ENCODE measurements at regions not wholly inside any gene's neighbourhood (a gene's known extent, or its start where the extent isn't known, plus 50 kb on each side); places are given as distances from the start of the nearest gene placed in this dataset.

DNA sequence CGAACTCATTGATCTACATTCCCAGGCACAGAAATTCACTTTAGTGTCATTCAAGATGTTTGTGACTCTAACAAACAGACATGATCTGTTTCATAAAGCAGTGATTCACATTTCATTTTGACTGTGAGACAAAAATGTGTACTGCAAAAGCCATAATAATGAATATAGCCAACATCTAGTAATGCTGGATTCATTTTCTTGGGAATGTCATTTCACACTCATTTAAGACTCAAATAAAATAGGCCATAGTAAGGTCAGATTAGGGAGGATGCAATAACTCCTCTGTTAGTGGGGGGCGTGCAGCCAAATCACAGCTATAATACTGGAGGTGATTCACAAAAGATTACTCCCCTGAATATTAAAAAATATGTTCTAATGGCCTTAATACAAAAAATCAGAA, 566.6 kb upstream of the ZWINT start:
- no peak for DNase-seq (ENCODE audit: low read depth, low spot score)
- no peak overlapping the region for H3K4me3 ChIP-seq (ENCODE audit: low read depth, low read length)
- POLR2A ChIA-PET: no interaction called here
- CTCF ChIA-PET: no interaction called here
- no peak for TF ChIP-seq CTCF (IDR thresholded peaks at IDR 0.05; ENCODE audit: insufficient read depth, low read length, missing control alignments)

DNA sequence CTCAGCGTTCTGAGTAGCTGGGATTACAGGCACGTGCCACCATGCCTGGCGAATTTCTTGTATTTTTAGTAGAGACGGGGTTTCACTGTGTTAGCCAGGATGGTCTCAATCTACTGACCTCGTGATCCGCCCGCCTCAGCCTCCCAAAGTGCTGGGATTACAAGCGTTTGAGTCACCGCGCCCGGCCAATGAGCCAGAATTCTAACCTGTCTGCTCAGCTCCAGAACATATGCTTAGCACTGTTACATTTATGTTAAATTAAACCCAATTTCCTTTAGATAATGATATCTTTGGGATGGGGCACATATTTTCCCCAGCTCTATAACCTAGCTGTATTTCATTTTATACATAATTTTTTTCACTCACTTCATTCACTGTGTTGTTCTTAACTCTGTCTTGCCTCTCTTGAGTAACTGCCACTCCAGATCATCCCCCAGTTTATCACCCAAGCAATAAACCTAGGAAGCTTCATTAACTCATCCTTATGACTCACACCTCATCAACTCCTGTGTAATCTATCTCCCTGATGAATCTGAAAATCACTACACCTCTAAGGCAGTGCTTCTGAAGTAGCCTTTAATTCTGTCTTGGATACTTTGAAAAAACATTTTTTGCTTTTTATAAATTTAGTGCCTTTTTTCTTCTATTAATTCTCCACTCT, 559.7 kb upstream of the ZWINT start:
- TF ChIP-seq CTCF (IDR thresholded peaks at IDR 0.05; ENCODE audit: insufficient read depth, low read length, missing control alignments): no peak
- POLR2A ChIA-PET: no interaction called here

GRCh38 chr10:56912043-56912442, 551.0 kb upstream of the ZWINT start:
- H3K4me3 ChIP-seq (ENCODE audit: low read depth, low read length): no peak overlapping the region
- ChIA-PET POLR2A (no interaction called here), CTCF (no interaction called here)
- DNase-seq (ENCODE audit: low read depth, low spot score): no peak
- TF ChIP-seq CTCF (IDR thresholded peaks at IDR 0.05; ENCODE audit: insufficient read depth, low read length, missing control alignments): no peak

More for the DNA sequence above, 559.7 kb upstream of the ZWINT start:
- DNase-seq (ENCODE audit: low read depth, low spot score): no peak
- CTCF ChIA-PET: no interaction called here
- H3K4me3 ChIP-seq (ENCODE audit: low read depth, low read length): no peak overlapping the region

DNA sequence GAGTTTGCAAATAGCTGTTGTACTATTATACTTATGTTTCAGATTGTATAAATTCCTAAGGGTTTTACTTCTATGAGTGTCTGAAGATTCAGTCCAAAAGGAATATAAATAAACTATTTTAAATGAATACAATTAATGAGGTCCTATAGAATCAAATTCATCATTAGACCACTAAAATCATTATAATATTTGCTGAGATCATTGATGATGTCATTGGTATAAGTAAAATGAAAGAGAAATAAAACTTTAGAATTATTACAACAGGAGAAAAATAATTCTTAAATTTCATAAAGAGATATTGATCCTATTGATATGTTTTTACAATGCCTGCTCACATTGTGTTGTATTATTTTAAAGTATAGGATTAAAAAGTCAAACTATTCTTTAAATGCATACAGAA, 544.0 kb upstream of the ZWINT start:
- POLR2A ChIA-PET: no interaction called here
- TF ChIP-seq CTCF (IDR thresholded peaks at IDR 0.05; ENCODE audit: insufficient read depth, low read length, missing control alignments): no peak
- DNase-seq (ENCODE audit: low read depth, low spot score): no peak
- CTCF ChIA-PET: no interaction called here
- no peak overlapping the region for H3K4me3 ChIP-seq (ENCODE audit: low read depth, low read length)

GRCh38 chr10:56902554-56902953, 541.5 kb upstream of the ZWINT start:
- TF ChIP-seq CTCF (IDR thresholded peaks at IDR 0.05; ENCODE audit: insufficient read depth, low read length, missing control alignments): no peak
- ChIA-PET CTCF (no interaction called here), POLR2A (no interaction called here)
- no peak for DNase-seq (ENCODE audit: low read depth, low spot score)
- H3K4me3 ChIP-seq (ENCODE audit: low read depth, low read length): no peak overlapping the region

DNA sequence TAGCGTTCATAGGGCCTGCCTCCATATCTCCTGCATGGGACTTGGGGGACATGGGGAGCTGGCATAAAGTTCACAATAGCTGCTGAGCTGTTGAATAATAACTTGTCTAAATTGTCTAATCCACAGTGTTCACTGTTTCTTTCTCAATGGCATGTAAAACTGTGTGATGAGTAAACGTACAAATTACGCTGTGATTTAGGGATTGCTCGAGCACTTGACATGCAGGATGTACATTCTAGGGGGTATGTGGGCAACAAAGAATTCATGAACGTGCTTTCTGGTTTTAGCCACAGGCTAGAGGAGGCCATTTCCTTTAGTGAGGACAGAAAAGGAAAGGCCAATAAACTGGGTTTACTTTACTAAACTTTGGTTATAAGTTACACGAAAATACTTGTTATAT, 534.2 kb upstream of the ZWINT start:
- CTCF ChIA-PET: no interaction called here

More for the DNA sequence above, 534.2 kb upstream of the ZWINT start:
- H3K4me3 ChIP-seq (ENCODE audit: low read depth, low read length): no peak overlapping the region
- DNase-seq (ENCODE audit: low read depth, low spot score): no peak
- no peak for TF ChIP-seq CTCF (IDR thresholded peaks at IDR 0.05; ENCODE audit: insufficient read depth, low read length, missing control alignments)
- POLR2A ChIA-PET: no interaction called here
